GM21390 (cell line): ENCODE measurements at regions not wholly inside any gene's neighbourhood (a gene's known extent, or its start where the extent isn't known, plus 50 kb on each side); places are given as distances from the start of the nearest gene placed in this dataset.
A peak's percentile ranks its signal among the peaks of the same experiment; 100 is the strongest.
"Not testable (repeated sequence)": the region's sequence is repeated elsewhere in the genome, so short reads cannot be mapped to it uniquely, and the experiment has no call there.

ENCODE experiments used
- ATAC-seq: cut with Tn5 transposase; IDR thresholded peaks from one replicate; pipeline ENCODE4 v1.9.1; 2021; ENCODE audit not compliant: unreplicated experiment

- no peak for ATAC-seq
Measured at GRCh38 chr20:19024296-19025035, 188.0 kb upstream of the SLC24A3 start.

DNA sequence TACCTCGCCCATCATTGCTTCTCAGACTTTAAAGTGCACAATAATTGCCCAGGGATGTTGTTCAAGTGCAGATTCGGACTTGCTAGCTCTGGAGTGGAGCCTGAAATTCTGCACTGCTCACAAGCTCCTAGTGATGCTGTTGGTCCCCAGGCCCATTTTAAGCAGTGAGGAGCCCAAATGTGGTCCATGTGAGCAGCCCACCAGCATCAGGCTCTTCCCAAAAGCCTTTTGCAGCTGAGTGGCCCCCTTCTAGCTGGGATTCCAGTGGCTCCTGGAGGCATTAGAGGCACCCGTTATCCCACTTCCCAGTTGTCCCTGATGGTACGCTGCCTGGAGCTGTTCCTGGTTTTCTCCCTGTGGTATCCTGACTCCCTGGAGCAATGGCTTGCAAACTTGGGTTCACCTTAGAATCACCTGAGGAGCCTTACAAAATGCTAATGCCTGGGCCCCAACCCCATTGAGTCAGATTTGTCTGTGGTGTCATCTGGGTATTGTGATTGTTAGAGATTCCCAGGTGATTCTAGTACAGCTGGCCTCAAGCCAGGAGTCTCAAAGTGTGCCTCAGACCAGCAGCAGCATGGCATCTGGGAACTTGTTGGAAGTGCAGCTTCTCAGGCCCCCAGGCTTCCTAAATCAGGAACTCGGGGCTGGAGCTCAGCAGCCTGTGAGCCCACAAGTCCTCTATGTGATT, 186.9 kb upstream of the SLC24A3 start:
- no peak for ATAC-seq

- ATAC-seq = peak; percentile 79
Measured at GRCh38 chr20:19026121-19026878, 186.1 kb upstream of the SLC24A3 start.

- no peak for ATAC-seq
Measured at GRCh38 chr20:19026901-19027644, 185.4 kb upstream of the SLC24A3 start.

GRCh38 chr20:19027971-19028370, 184.5 kb upstream of the SLC24A3 start:
- no peak for ATAC-seq

GRCh38 chr20:19041787-19042186, 170.7 kb upstream of the SLC24A3 start:
- ATAC-seq = no peak

GRCh38 chr20:19045371-19045770, 167.1 kb upstream of the SLC24A3 start:
- no peak for ATAC-seq

- ATAC-seq = no peak
Measured at GRCh38 chr20:19047040-19047950, 165.1 kb upstream of the SLC24A3 start.

DNA sequence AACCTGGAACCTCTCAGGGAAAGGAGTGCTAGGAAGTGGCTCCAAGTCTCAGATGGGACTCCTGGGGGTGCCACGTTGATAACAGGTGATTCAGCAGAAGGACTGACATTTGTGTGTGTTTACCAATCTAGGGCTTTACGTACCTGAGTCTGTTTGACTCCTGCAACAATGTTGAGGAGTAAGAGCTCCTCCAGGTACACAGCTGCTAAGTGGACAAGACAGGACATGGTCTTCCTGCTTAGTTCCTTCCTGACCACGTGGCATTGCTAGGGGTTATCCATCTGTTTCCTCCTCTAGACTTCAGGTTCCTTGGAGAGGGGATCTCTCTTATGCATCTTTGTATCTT, 164.5 kb upstream of the SLC24A3 start:
- ATAC-seq = no peak

- no peak for ATAC-seq
Measured at GRCh38 chr20:19048995-19049501, 163.4 kb upstream of the SLC24A3 start.

GRCh38 chr20:19049514-19049913, 162.9 kb upstream of the SLC24A3 start:
- ATAC-seq = no peak

DNA sequence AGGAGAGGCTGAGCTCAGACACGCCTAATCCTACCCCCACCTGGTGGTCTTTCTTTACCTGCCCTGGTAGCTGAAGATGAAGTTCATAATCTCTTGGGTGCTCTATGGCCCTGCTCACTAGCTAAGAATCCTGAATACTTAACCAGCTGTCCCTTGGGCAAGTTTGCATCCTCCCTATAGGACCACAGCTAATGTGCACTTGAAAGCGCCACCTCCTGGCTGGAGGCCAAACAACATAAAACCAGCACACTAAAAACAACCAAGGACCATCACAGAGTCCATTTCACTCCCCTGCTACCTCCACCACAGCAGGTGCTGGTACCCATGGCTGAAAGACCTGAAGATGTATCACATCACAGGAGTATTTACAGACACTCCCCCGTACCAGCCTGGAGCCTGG, 155.5 kb upstream of the SLC24A3 start:
- no peak for ATAC-seq

DNA sequence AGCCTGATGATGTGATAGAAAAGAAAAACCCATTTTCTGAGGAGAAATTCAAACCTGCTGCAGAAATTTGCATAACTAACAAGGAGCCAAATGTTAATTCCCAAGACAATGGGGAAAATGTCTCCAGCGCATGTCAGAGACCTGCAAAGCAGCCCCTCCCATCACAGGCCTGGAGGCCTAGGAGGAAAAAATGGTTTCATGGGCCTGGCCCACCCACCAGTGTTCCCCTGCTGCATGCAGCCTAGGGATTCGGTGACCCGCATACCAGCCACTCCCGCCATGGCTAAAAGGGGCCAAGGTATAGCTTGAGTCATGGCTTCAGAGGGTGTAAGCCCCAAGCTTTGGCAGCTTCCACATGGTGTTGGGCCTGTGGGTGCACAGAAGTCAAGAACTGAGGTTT, 147.7 kb upstream of the SLC24A3 start:
- ATAC-seq = not testable (repeated sequence)

- ATAC-seq = no peak
Measured at GRCh38 chr20:19067986-19068385, 144.5 kb upstream of the SLC24A3 start.

DNA sequence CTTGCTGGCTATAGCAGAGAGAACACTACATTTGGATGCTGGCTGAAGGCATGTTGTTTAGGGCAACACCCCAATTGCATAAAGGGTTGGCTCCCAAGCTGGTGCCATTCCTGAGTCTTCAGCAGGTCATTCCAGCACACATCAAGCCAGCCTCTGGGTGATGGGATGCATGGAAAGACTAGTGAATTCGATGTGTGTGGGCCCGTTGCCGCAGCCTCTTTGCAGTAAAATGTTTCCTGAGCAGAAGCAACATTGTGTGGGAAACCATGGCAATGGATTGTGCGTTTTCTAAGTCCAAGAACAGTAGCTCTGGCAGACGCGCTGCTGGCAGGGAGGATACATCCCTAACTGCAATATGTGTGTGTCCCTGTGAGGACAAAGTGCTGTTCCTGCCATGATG, 142.4 kb upstream of the SLC24A3 start:
- ATAC-seq = no peak

DNA sequence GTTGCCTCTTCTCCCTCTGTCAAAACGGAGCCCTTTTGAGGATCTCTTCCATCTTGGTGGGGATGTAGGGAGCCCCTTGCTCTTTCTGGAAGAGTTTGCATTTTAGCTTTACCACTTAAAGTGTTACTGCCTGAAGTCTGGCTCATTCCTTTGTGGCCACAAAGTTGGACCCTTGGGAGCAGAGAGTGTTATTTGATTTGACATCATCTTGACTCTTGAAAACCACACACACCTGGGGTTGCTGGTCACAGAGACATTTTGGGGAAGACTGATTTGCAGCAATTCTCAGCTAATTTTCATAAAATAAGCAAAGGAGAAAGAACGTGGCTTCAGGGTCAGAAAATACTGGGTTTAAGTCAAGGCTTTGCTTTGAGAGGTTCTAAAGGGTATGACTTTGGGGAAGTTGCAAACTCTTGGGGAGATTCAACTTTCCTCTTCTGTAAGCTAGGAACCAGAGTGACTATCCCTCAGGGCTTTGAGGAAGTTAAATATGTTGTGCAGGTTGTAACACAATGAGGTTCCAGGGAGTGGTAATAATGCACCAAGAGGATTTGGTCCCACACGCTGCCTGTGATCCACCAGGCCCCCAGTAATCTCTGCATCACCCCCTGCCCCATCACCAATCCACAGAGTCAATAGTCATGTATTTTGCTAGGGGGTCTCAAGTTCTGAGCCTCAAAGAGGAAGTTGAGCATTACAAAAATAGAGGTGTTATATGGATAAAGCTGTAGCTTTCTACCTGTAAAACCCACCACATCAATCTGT, 141.6 kb upstream of the SLC24A3 start:
- ATAC-seq = peak; percentile 29

GRCh38 chr20:19071446-19071725, 141.1 kb upstream of the SLC24A3 start:
- ATAC-seq = peak; percentile 44

DNA sequence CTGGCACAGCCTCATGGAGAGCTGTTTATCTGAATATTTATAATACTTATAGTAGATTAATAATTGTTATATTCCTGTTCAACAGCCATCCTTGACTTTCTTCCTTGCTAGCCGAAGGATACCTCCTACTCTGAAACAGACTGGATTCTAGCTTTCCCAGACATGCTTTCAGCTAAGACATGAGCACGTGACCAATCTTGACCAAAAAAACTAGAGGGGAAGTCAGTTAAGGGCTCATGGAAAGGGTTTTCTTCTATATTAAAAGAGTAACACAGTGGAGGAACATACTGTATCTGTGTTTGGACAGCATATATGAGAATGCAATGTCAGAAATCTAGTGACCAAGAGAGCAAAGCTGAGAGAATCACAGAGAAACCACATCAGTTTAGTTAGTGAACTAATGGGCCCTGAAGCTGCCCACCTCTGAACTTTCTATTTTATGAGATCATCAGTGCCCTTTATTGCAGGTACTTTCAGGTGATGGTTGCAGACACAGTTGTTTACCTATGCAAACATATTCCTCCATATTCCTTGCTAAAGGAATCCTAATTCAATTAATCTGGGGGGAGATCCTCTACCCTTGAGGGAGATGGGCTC, 140.4 kb upstream of the SLC24A3 start:
- no peak for ATAC-seq

DNA sequence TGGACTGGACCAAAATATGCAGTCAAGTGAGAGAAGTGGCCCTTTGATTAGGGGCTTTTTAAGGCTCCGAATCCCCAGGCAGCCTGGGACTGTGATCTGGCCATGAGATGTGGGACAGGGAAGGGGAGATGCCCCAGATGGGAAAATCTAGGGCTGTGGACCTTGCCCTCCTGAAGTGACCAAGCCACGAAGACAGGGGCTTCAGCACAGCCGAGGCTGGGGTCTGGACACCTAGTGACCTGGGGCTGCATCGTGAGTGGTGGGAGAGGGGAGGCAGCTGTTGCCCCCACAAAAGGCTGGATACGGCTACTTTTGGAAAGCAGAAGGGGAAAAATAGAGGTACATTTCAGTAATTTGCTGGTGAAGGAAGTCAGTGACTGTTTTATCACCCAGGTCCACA, 139.5 kb upstream of the SLC24A3 start:
- ATAC-seq = no peak
